ENCODE measurements at regions not wholly inside any gene's neighbourhood (a gene's known extent, or its start where the extent isn't known, plus 50 kb on each side); places are given as distances from the start of the nearest gene placed in this dataset.

- TF ChIP-seq CTCF (IDR thresholded peaks at IDR 0.05; ENCODE audit: low read depth, low read length, missing control alignments): no peak
- no peak overlapping the region for H3K4me3 ChIP-seq (ENCODE audit: low read depth, low read length)
- no peak for DNase-seq (ENCODE audit: low read depth)
Observed at GRCh38 chr12:77640356-77640755, 190.3 kb upstream of the NAV3 start.

GRCh38 chr12:77630790-77631445 is 199.8 kb upstream of the NAV3 start:
- no peak overlapping the region for H3K4me3 ChIP-seq (ENCODE audit: low read depth, low read length)
- DNase-seq (ENCODE audit: low read depth): no peak
- TF ChIP-seq CTCF (IDR thresholded peaks at IDR 0.05; ENCODE audit: low read depth, low read length, missing control alignments): no peak

GRCh38 chr12:77630344-77630743 is 200.3 kb upstream of the NAV3 start:
- TF ChIP-seq CTCF (IDR thresholded peaks at IDR 0.05; ENCODE audit: low read depth, low read length, missing control alignments): no peak
- H3K4me3 ChIP-seq (ENCODE audit: low read depth, low read length): no peak overlapping the region
- no peak for DNase-seq (ENCODE audit: low read depth)

GRCh38 chr12:77629141-77629540 is 201.6 kb upstream of the NAV3 start:
- DNase-seq (ENCODE audit: low read depth): no peak
- no peak for TF ChIP-seq CTCF (IDR thresholded peaks at IDR 0.05; ENCODE audit: low read depth, low read length, missing control alignments)
- H3K4me3 ChIP-seq (ENCODE audit: low read depth, low read length): no peak overlapping the region

GRCh38 chr12:77625441-77625840 is 205.3 kb upstream of the NAV3 start:
- TF ChIP-seq CTCF (IDR thresholded peaks at IDR 0.05; ENCODE audit: low read depth, low read length, missing control alignments): no peak
- no peak overlapping the region for H3K4me3 ChIP-seq (ENCODE audit: low read depth, low read length)
- DNase-seq (ENCODE audit: low read depth): no peak

- DNase-seq (ENCODE audit: low read depth): no peak
- H3K4me3 ChIP-seq (ENCODE audit: low read depth, low read length): no peak overlapping the region
- TF ChIP-seq CTCF (IDR thresholded peaks at IDR 0.05; ENCODE audit: low read depth, low read length, missing control alignments): no peak
Observed at GRCh38 chr12:77619425-77619824, 211.3 kb upstream of the NAV3 start.

GRCh38 chr12:77617818-77618217 is 212.9 kb upstream of the NAV3 start:
- DNase-seq (ENCODE audit: low read depth): no peak
- no peak for TF ChIP-seq CTCF (IDR thresholded peaks at IDR 0.05; ENCODE audit: low read depth, low read length, missing control alignments)
- H3K4me3 ChIP-seq (ENCODE audit: low read depth, low read length): no peak overlapping the region
